ENCODE measurements at regions not wholly inside any gene's neighbourhood (a gene's known extent, or its start where the extent isn't known, plus 50 kb on each side); places are given as distances from the start of the nearest gene placed in this dataset.

DNA sequence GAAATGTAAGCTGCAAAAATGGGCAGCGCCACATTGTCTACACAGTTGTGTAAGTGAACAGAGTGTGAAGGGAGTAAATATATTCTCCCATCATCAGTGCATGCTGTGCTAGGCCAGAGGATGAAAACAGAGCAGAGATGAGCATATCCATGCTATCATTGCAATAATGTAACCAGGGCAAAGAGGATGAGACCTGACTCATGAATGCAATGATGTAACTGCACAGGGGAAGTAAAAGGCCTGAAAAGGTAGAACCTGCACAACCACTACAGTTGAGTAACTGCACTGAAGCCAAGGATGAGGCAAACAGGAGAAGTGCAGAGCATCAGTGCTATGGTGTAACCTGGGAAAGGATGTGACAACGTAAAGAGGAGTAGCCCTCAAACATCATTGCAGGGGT is 220.4 kb upstream of the FAM47C start:
- TF ChIP-seq, protein P1, sequence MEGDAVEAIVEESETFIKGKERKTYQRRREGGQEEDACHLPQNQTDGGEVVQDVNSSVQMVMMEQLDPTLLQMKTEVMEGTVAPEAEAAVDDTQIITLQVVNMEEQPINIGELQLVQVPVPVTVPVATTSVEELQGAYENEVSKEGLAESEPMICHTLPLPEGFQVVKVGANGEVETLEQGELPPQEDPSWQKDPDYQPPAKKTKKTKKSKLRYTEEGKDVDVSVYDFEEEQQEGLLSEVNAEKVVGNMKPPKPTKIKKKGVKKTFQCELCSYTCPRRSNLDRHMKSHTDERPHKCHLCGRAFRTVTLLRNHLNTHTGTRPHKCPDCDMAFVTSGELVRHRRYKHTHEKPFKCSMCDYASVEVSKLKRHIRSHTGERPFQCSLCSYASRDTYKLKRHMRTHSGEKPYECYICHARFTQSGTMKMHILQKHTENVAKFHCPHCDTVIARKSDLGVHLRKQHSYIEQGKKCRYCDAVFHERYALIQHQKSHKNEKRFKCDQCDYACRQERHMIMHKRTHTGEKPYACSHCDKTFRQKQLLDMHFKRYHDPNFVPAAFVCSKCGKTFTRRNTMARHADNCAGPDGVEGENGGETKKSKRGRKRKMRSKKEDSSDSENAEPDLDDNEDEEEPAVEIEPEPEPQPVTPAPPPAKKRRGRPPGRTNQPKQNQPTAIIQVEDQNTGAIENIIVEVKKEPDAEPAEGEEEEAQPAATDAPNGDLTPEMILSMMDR (IDR thresholded peaks at IDR 0.05): no peak
- TF ChIP-seq EZH2 (IDR thresholded peaks at IDR 0.05; ENCODE audit: borderline replicate concordance, insufficient read depth, low read depth, low read length, poor library complexity, severe bottlenecking): no peak

All from B cell (primary cell).